Testis (tissue), 2 donors: ENCODE measurements at regions not wholly inside any gene's neighbourhood (a gene's known extent, or its start where the extent isn't known, plus 50 kb on each side); places are given as distances from the start of the nearest gene placed in this dataset.

Experiments
- DNase-seq: peaks from one replicate; pipeline ENCODE4 v3.0.0-alpha.2; 2019
- H3K27ac ChIP-seq, 2 donors: fragments of 200-600 bp; sonication (generic); one replicate each; pipeline ENCODE4 v1.5.1; 2019
- H3K27me3 ChIP-seq: fragments of 200-600 bp; sonication (generic); one replicate; pipeline ENCODE4 v1.5.1; 2019
- H3K36me3 ChIP-seq: fragments of 200-600 bp; sonication (generic); one replicate; pipeline ENCODE4 v1.5.1; 2017; ENCODE audit warnings: low read depth; ENCODE audit errors: missing control alignments
- H3K4me1 ChIP-seq: fragments of 200-600 bp; sonication (generic); one replicate; pipeline ENCODE4 v1.5.1; 2019
- H3K4me3 ChIP-seq, 2 donors: fragments of 200-600 bp; sonication (generic); one replicate each; pipeline ENCODE4 v1.5.1; 2017 to 2019
- H3K9me3 ChIP-seq: fragments of 200-600 bp; sonication (generic); one replicate; pipeline ENCODE4 v1.5.1; 2017
- CTCF ChIP-seq, 3 experiments: fragments of 450-650 bp in 2 of 3; fragments of 200-600 bp in 1 of 3; sonication (generic) in 1 of 3; IDR thresholded peaks; one replicate each; pipeline ENCODE4 v1.5.1; 2016 to 2019; ENCODE audit warnings: antibody characterized with exemption in 3 of 3, mild to moderate bottlenecking in 2 of 3, moderate library complexity in 1 of 3
- POLR2A ChIP-seq: fragments of 450-650 bp; IDR thresholded peaks from one replicate; pipeline ENCODE4 v1.6.1; 2017; ENCODE audit warnings: antibody characterized with exemption, mild to moderate bottlenecking, moderate library complexity
- WGBS, 2 donors: methylation state at CpG; one replicate each; pipeline ENCODE4 v1.1.5; 2018; 5-methylcytosine and 5-hydroxymethylcytosine counted together
- intact Hi-C: fragments of 100-400 bp; cut with DNase I; formaldehyde crosslinking; loops from one replicate; pipeline ENCODE4 v1.15.1; 2023; ENCODE audit warnings: low total_unique reads

DNA sequence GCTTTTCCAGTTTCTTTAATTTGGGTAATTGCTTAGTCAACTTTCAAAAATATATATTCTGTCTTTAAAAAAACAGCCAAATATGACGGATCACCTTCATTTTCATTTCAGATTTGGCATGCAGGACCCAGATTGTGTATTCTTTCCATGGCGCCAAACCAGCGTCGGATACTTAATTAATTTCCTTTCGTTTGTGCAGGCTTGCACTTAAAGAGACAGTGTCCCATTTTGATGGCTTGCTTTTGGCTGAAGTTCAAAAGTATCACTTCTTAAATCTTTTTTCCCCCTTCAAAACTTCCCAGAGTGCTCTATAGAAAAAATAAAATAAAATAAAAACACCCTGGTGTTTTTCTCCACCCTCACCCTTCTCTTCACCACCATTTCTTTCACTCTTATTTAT lies 394.5 kb upstream of the SOX9 start:
- Histone ChIP-seq H3K9me3 (no peaks in the 10 kb centered on the region), H3K27ac (no peak overlapping the region), H3K4me3 (no peak overlapping the region), H3K4me1 (no peaks in the 10 kb centered on the region), H3K36me3 (no peaks in the 10 kb centered on the region), H3K27me3 (no peaks in the 10 kb centered on the region)
- no peak for TF ChIP-seq CTCF (IDR thresholded peaks at IDR 0.05)
- TF ChIP-seq POLR2A: no peak
- 15 to 27% methylated on average over 5 of the region's 5 CpGs for WGBS, 2 donors
- DNase-seq: no peak
- intact Hi-C loops: no loop called here

DNA sequence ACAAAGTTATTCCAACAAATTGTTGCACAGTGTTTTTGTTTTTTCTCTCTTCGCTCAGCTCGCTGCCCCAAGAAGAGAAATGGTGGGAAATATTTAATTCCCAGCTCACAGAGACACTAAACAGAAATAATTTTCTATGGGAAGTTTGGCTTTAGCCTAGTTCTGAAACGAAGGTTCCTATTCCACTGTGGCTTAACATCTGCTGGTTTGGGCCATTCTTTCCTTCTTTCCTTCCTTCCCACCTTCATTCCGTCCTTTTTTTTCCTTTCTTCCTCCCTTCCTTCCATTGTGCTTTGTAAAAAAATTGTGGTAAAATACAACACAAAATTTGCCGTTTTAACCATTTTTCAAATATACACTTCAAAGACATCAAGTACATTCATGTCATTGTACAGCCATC lies 393.5 kb upstream of the SOX9 start:
- Histone ChIP-seq H3K4me1 (no peaks in the 10 kb centered on the region), H3K4me3 (no peak overlapping the region), H3K27me3 (no peaks in the 10 kb centered on the region), H3K27ac (no peak overlapping the region), H3K9me3 (no peaks in the 10 kb centered on the region), H3K36me3 (no peaks in the 10 kb centered on the region)
- no peak for DNase-seq
- no peak for TF ChIP-seq POLR2A
- TF ChIP-seq CTCF (IDR thresholded peaks at IDR 0.05): no peak
- 71 to 85% methylated on average over 5 of the region's 5 CpGs for WGBS, 2 donors
- intact Hi-C loops: no loop called here

GRCh38 chr17:71727723-71728122 lies 393.1 kb upstream of the SOX9 start:
- TF ChIP-seq CTCF (IDR thresholded peaks at IDR 0.05): no peak
- no peak for TF ChIP-seq POLR2A
- H3K4me1 ChIP-seq: no peaks in the 10 kb centered on the region
- H3K36me3 ChIP-seq: no peaks in the 10 kb centered on the region
- WGBS, 2 donors: 95% methylated on average over 3 of the region's 3 CpGs
- DNase-seq: no peak
- intact Hi-C loops: no loop called here
- H3K4me3 ChIP-seq: no peak overlapping the region
- no peak overlapping the region for H3K27ac ChIP-seq
- no peaks in the 10 kb centered on the region for H3K27me3 ChIP-seq
- no peaks in the 10 kb centered on the region for H3K9me3 ChIP-seq

GRCh38 chr17:71730871-71731270 lies 389.9 kb upstream of the SOX9 start:
- 57 to 67% methylated on average over 1 of the region's 1 CpG for WGBS, 2 donors
- Histone ChIP-seq H3K36me3 (no peaks in the 10 kb centered on the region), H3K27ac (no peak overlapping the region), H3K4me3 (no peak overlapping the region), H3K27me3 (no peaks in the 10 kb centered on the region), H3K9me3 (no peaks in the 10 kb centered on the region), H3K4me1 (no peaks in the 10 kb centered on the region)
- intact Hi-C loops: no loop called here
- TF ChIP-seq CTCF (IDR thresholded peaks at IDR 0.05): no peak
- no peak for TF ChIP-seq POLR2A
- DNase-seq: no peak

- no peaks in the 10 kb centered on the region for H3K9me3 ChIP-seq
- 81 to 92% methylated on average over 4 of the region's 4 CpGs for WGBS, 2 donors
- no peak overlapping the region for H3K27ac ChIP-seq
- no peak for DNase-seq
- no peaks in the 10 kb centered on the region for H3K27me3 ChIP-seq
- no peak overlapping the region for H3K4me3 ChIP-seq
- intact Hi-C loops: no loop called here
- TF ChIP-seq POLR2A: no peak
- TF ChIP-seq CTCF (IDR thresholded peaks at IDR 0.05): no peak
- H3K4me1 ChIP-seq: no peaks in the 10 kb centered on the region
- H3K36me3 ChIP-seq: no peaks in the 10 kb centered on the region
Measured at GRCh38 chr17:71735893-71736292, 384.9 kb upstream of the SOX9 start.
